HAP-1 (cell line): ENCODE measurements at regions not wholly inside any gene's neighbourhood (a gene's known extent, or its start where the extent isn't known, plus 50 kb on each side); places are given as distances from the start of the nearest gene placed in this dataset.

ENCODE experiments used
- DNase-seq, 2 experiments: peaks; one replicate each; pipeline ENCODE4 v3.0.0-alpha.2; 2016 to 2020; ENCODE audit warnings: low spot score in 2 of 2
- H3K27me3 ChIP-seq: fragments of 250-450 bp; sonication (Bioruptor Pico); 2 replicates; pipeline ENCODE4 v1.5.1; 2020; ENCODE audit warnings: low read depth, mild to moderate bottlenecking, moderate library complexity
- H3K36me3 ChIP-seq: fragments of 250-450 bp; sonication (Bioruptor Pico); replicated peaks from 2 replicates; pipeline ENCODE4 v1.5.1; 2020; ENCODE audit warnings: mild to moderate bottlenecking
- H3K4me1 ChIP-seq: fragments of 250-450 bp; sonication (Bioruptor Pico); 2 replicates; pipeline ENCODE4 v1.5.1; 2020; ENCODE audit warnings: mild to moderate bottlenecking
- H3K4me3 ChIP-seq: fragments of 250-450 bp; sonication (Bioruptor Pico); 2 replicates; pipeline ENCODE4 v1.5.1; 2020; ENCODE audit warnings: mild to moderate bottlenecking, moderate library complexity
- H3K9me3 ChIP-seq: fragments of 250-450 bp; sonication (Bioruptor Pico); 2 replicates; pipeline ENCODE4 v1.5.1; 2020; ENCODE audit warnings: mild to moderate bottlenecking, moderate library complexity
- in situ Hi-C: fragments of 300-500 bp; cut with MboI; formaldehyde crosslinking; loops from 3 replicates; pipeline ENCODE4 v1.14.3; 2020; ENCODE audit warnings: low sequenced_read_pairs, inconsistent platforms, mixed read lengths

DNA sequence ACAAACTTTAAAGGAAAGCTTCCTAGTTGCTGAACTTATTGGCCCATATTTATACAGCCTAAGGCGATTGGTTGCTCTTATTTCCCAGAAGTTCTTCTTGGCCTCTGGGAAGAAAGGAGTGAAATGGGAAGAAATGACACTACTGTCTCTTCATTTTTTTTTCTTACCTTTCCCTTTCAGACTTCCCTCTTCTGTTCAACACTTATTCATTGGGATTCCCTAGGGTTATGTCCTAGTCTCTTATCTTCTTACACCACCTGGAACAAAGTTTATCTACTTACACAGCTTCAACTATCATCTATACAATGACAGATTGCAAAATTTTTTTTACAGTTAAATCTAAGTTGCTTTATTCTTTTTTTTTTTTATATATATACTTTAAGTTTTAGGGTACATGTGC is 68.0 kb downstream of the SNX12 start:
- DNase-seq, result no peak
- in situ Hi-C loops, result no loop called here

DNA sequence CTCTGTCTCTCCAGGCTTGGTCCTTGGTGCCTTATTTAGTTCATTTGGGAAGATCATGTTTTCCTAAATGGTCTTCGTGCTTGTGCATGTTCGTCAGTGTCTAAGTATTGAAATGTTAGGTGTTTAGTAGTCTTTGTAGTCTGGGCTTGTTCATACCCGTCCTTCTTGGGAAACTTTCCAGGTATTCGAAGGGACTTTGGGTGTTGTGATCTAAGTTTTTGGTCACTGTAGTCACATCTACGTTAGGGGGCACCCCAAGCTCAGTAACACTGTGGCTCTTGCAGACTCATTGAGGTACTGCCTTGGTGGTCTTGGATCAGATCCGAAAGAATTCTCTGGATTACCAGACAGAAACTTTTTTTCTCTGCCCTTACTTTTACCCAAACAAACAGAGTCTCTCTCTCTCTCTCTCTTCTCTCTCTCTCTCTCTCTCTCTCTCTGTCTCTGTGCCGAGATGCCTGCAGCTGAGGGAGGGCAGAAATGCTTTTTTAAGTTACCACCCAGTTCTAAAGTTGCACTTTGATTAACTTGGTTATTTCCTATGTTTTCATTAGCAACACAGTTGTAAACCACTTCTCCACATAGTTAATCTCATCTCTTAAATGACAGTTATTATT is 67.6 kb upstream of the SLC7A3 start:
- Histone ChIP-seq H3K36me3 (no peaks in the 10 kb centered on the region), H3K9me3 (no peaks in the 10 kb centered on the region), H3K4me1 (peaks cover 14% of the 10 kb centered on the region), H3K4me3 (no peak overlapping the region), H3K27me3 (no peaks in the 10 kb centered on the region)
- peak; percentile 40 to 66 for DNase-seq
- in situ Hi-C loops, result no loop called here

More for the DNA sequence above, 68.0 kb downstream of the SNX12 start:
- H3K36me3 ChIP-seq, result no peaks in the 10 kb centered on the region
- peaks cover 14% of the 10 kb centered on the region for H3K4me1 ChIP-seq
- no peaks in the 10 kb centered on the region for H3K9me3 ChIP-seq
- no peaks in the 10 kb centered on the region for H3K27me3 ChIP-seq
- H3K4me3 ChIP-seq, result no peak overlapping the region

DNA sequence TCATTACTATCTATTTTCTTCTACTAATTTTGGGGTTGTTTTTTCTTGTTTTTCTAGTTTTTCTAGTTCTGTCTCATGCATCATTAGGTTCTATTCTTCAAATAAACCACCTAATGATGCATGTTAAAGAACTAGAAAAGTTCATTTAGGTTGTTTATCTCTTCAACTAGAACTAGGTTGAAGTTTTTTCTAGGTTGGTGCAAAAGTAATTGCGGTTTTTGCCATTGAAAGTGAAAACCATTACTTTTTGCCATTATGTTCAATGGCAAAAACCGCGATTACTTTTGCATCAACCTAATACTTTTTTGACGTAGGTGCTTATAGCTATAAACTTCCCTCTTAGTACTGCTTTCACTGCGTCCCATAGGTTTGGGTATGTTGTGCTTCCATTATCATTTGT is 64.4 kb upstream of the SLC7A3 start:
- Histone ChIP-seq H3K4me3 (no peak overlapping the region), H3K36me3 (no peaks in the 10 kb centered on the region), H3K27me3 (no peaks in the 10 kb centered on the region), H3K4me1 (peaks cover 20% of the 10 kb centered on the region), H3K9me3 (no peaks in the 10 kb centered on the region)
- in situ Hi-C loops, result no loop called here
- no peak for DNase-seq

DNA sequence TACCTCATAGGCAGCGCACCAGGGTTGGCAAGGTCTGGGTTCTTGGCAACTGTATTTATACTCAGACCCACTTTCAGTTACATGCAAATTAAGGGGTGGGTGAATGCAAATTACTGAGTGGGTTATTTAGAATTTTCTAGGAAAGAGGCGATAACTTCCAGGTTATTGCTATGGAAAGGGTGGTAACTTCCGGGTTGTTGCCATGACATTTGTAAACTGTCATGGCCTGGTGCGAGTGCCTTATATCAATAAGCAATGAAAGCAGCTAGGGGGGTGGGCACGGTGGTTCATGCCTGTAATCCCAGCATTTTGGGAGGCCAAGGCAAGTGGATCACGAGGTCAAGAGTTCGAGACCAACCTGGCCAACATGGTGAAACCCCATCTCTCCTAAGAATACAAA is 57.5 kb upstream of the SLC7A3 start:
- H3K36me3 ChIP-seq, result no peaks in the 10 kb centered on the region
- in situ Hi-C loops, result no loop called here
- DNase-seq, result no peak
- H3K4me3 ChIP-seq, result no peak overlapping the region
- no peaks in the 10 kb centered on the region for H3K9me3 ChIP-seq
- no peaks in the 10 kb centered on the region for H3K27me3 ChIP-seq
- H3K4me1 ChIP-seq, result peaks cover 6% of the 10 kb centered on the region
